K562 (cell line): ENCODE measurements at regions not wholly inside any gene's neighbourhood (a gene's known extent, or its start where the extent isn't known, plus 50 kb on each side); places are given as distances from the start of the nearest gene placed in this dataset.

Experiments
- ATAC-seq: fragments of 200-7000 bp; cut with Tn5 transposase; 3 replicates; pipeline ENCODE4 v1.9.1; 2020; ENCODE audit warnings: moderate library complexity
- BruUV-seq: library from RNA; stranded (reverse); fragments of 400-500 nt; replicated peaks from 2 replicates; lab custom pipeline; 2021; lab: Mats Ljungman, UMichigan
- CTCF ChIA-PET: fragments of 300-600 bp; formaldehyde crosslinking; extraction: SDS; loops from one replicate; lab custom pipeline; 2021; ENCODE audit warnings: low intra/inter-chr PET ratio; lab: Yijun Ruan, JAX
- POLR2A ChIA-PET: fragments of 300-600, 350-650 bp; sonication (Branson Sonifier 250); formaldehyde crosslinking; extraction: SDS; loops from one replicate; lab custom pipeline; 2021; ENCODE audit warnings: antibody characterized with exemption, inconsistent platforms; lab: Yijun Ruan, JAX
- DNase-seq, 4 experiments: peaks; one replicate each; pipeline versions ENCODE4 v3.0.0 to v3.0.0-alpha.2; 2011 to 2018; ENCODE audit warnings: low spot score in 3 of 4, mixed read lengths in 3 of 4; ENCODE audit errors: extremely low read depth in 1 of 4
- FAIRE-seq: peaks from 2 replicates; lab custom pipeline; 2011; peaks lifted over from hg19 to GRCh38; lab: Jason Lieb, UNC
- H2AFZ ChIP-seq: 2 replicates; pipeline ENCODE4 v1.6.0; 2011; ENCODE audit warnings: low read depth, low read length, control low read depth, inconsistent platforms
- H3K27ac ChIP-seq: fragments of 200-600 bp; 3 replicates; pipeline ENCODE4 v1.8.0; 2011; ENCODE audit warnings: low read depth, mild to moderate bottlenecking, control low read depth, inconsistent platforms, low read length, moderate library complexity, mixed read lengths; ENCODE audit errors: extremely low read depth
- H3K27me3 ChIP-seq, 2 experiments: fragments of 300-600 bp in 1 of 2; 2 replicates in 1 of 2; 3 replicates in 1 of 2; pipeline versions ENCODE4 v1.6.0 to v1.8.0; 2011; ENCODE audit warnings: inconsistent platforms in 2 of 2, low read length in 2 of 2, mild to moderate bottlenecking in 1 of 2, mixed read lengths in 1 of 2, moderate library complexity in 1 of 2; ENCODE audit not compliant: control insufficient read depth in 2 of 2, insufficient read depth in 2 of 2
- H3K36me3 ChIP-seq: fragments of 300-600 bp; 3 replicates; pipeline ENCODE4 v1.8.0; 2011; ENCODE audit warnings: mild to moderate bottlenecking, low read length, inconsistent platforms; ENCODE audit not compliant: control insufficient read depth, insufficient read depth
- H3K4me1 ChIP-seq, 2 experiments: fragments of 200-600 bp in 1 of 2; replicated peaks in 1 of 2; 2 replicates in 1 of 2; 3 replicates in 1 of 2; pipeline versions ENCODE4 v1.5.1 to v1.8.0; 2011; ENCODE audit warnings: inconsistent platforms in 2 of 2, low read length in 2 of 2, mild to moderate bottlenecking in 1 of 2, mixed read lengths in 1 of 2, moderate library complexity in 1 of 2; ENCODE audit not compliant: control insufficient read depth in 2 of 2, insufficient read depth in 2 of 2
- H3K4me2 ChIP-seq: 2 replicates; pipeline ENCODE4 v1.6.1; 2011; ENCODE audit warnings: low read length, control low read depth, inconsistent platforms, mixed read lengths; ENCODE audit not compliant: insufficient read depth
- H3K4me3 ChIP-seq: fragments of 200-600 bp; sonication (generic), shearing (Covaris generic); 2 replicates; pipeline ENCODE4 v1.5.1; 2016; ENCODE audit warnings: control low read depth, inconsistent platforms
- H3K79me2 ChIP-seq: fragments of 200-600 bp; 3 replicates; pipeline ENCODE4 v1.8.0; 2011; ENCODE audit warnings: low read length, inconsistent platforms; ENCODE audit not compliant: control insufficient read depth, insufficient read depth
- H3K9ac ChIP-seq, 2 experiments: 2 replicates each; pipeline versions ENCODE4 v1.6.0 to v1.6.1; 2011; ENCODE audit warnings: low read depth in 2 of 2, low read length in 2 of 2, control low read depth in 1 of 2, inconsistent platforms in 1 of 2, mild to moderate bottlenecking in 1 of 2, mixed read lengths in 1 of 2; ENCODE audit not compliant: insufficient read depth in 1 of 2
- H3K9me1 ChIP-seq: one replicate; pipeline ENCODE4 v1.6.0; 2011; ENCODE audit warnings: inconsistent platforms, mild to moderate bottlenecking, low read length, moderate library complexity; ENCODE audit not compliant: control insufficient read depth, insufficient read depth
- H3K9me3 ChIP-seq: replicated peaks from 2 replicates; pipeline ENCODE4 v1.5.1; 2011; ENCODE audit warnings: low read depth, low read length, inconsistent platforms; ENCODE audit not compliant: control insufficient read depth, insufficient read depth
- H4K20me1 ChIP-seq: replicated peaks from 2 replicates; pipeline ENCODE4 v1.6.1; 2011; ENCODE audit warnings: low read length, inconsistent platforms, mixed read lengths; ENCODE audit not compliant: control insufficient read depth, insufficient read depth
- CCNT2 ChIP-seq: IDR thresholded peaks from 2 replicates; pipeline ENCODE4 v1.6.1; 2011; ENCODE audit warnings: borderline replicate concordance, low read depth, mild to moderate bottlenecking, moderate library complexity, mixed read lengths, low read length; ENCODE audit not compliant: insufficient read length; ENCODE audit errors: extremely low read depth
- ETS2 ChIP-seq: IDR thresholded peaks from 2 replicates; pipeline ENCODE4 v1.6.1; 2016; ENCODE audit warnings: borderline replicate concordance, missing genetic modification characterization, mild to moderate bottlenecking, moderate library complexity, missing compliant biosample characterization; ENCODE audit not compliant: poor library complexity, severe bottlenecking
- GABPB1 ChIP-seq: sonication (generic); formaldehyde crosslinking; IDR thresholded peaks from 2 replicates; pipeline ENCODE4 v1.8.0; 2022; ENCODE audit warnings: mild to moderate bottlenecking, missing genetic modification reagents
- HNRNPUL1 ChIP-seq: fragments of 200-400 bp; formaldehyde crosslinking; IDR thresholded peaks from 2 replicates; pipeline ENCODE4 v1.6.1; 2017; ENCODE audit warnings: low read length
- MTA1 ChIP-seq: fragments of 450-650 bp; IDR thresholded peaks from 2 replicates; pipeline ENCODE4 v1.6.1; 2017; ENCODE audit warnings: borderline replicate concordance
- MYC ChIP-seq, 2 experiments: fragments of 250-450 bp in 1 of 2; sonication (Bioruptor Pico) in 1 of 2; IDR thresholded peaks; 2 replicates each; pipeline versions ENCODE4 v1.5.1 to v1.6.1; 2012 to 2021; ENCODE audit warnings: low read depth in 2 of 2, borderline replicate concordance in 1 of 2, improper control_type of control experiment in 1 of 2, low read length in 1 of 2, mild to moderate bottlenecking in 1 of 2, moderate library complexity in 1 of 2
- MYNN ChIP-seq, 2 experiments: sonication (generic); formaldehyde crosslinking in 1 of 2; IDR thresholded peaks; 2 replicates each; pipeline versions ENCODE4 v1.5.0 to v1.6.1; 2016 to 2020; ENCODE audit warnings: antibody characterized with exemption in 1 of 2, missing genetic modification reagents in 1 of 2
- NCOA6 ChIP-seq: fragments of 450-650 bp; IDR thresholded peaks from 2 replicates; pipeline ENCODE4 v1.6.1; 2017; ENCODE audit warnings: mild to moderate bottlenecking
- RBM14 ChIP-seq: fragments of 200-400 bp; formaldehyde crosslinking; IDR thresholded peaks from 2 replicates; pipeline ENCODE4 v1.6.1; 2018; ENCODE audit warnings: low read depth, mild to moderate bottlenecking, low read length, moderate library complexity, borderline replicate concordance; ENCODE audit not compliant: insufficient read depth
- RBM25 ChIP-seq: fragments of 200-400 bp; formaldehyde crosslinking; IDR thresholded peaks from 2 replicates; pipeline ENCODE4 v1.6.1; 2018; ENCODE audit warnings: low read length, low read depth, moderate library complexity; ENCODE audit not compliant: severe bottlenecking
- SNRNP70 ChIP-seq: fragments of 200-400 bp; formaldehyde crosslinking; optimal IDR thresholded peaks from 2 replicates; pipeline ENCODE3; 2017; ENCODE audit warnings: low read depth, low read length
- TCF7 ChIP-seq: sonication (generic); IDR thresholded peaks from 2 replicates; pipeline ENCODE4 v1.6.1; 2016; ENCODE audit warnings: antibody characterized with exemption, borderline replicate concordance
- TCF7L2 ChIP-seq: fragments of 150-350 bp; IDR thresholded peaks from 2 replicates; pipeline ENCODE4 v1.6.1; 2016; ENCODE audit warnings: low read depth, mild to moderate bottlenecking, low read length, moderate library complexity
- TGIF2 ChIP-seq: sonication (generic); formaldehyde crosslinking; IDR thresholded peaks from 2 replicates; pipeline ENCODE4 v1.8.1; 2022; ENCODE audit warnings: mild to moderate bottlenecking, missing genetic modification reagents, moderate library complexity
- ZKSCAN1 ChIP-seq: fragments of 150-350 bp; IDR thresholded peaks from 2 replicates; pipeline ENCODE4 v1.6.1; 2016; ENCODE audit warnings: low read depth, low read length
- ZNF282 ChIP-seq: sonication (generic); formaldehyde crosslinking; IDR thresholded peaks from 2 replicates; pipeline ENCODE4 v1.8.1; 2023; ENCODE audit warnings: missing genetic modification reagents
- ZNF583 ChIP-seq: fragments of 250-450 bp; sonication (Bioruptor Pico); IDR thresholded peaks from 2 replicates; pipeline ENCODE4 v1.4.0; 2020
- in situ Hi-C: fragments of 300-500 bp; cut with MboI; formaldehyde crosslinking; loops from 4 replicates; pipeline ENCODE4 v1.15.0; 2018; ENCODE audit warnings: inconsistent platforms, mixed read lengths
- intact Hi-C: fragments of 100-400 bp; cut with micrococcal nuclease; formaldehyde crosslinking; loops from 2 replicates; pipeline ENCODE4 v1.14.2; 2022
- TF ChIP-seq, protein P1 (sequence below): fragments of 250-450 bp; sonication (Bioruptor Pico); IDR thresholded peaks from 2 replicates; pipeline ENCODE4 v1.8.0; 2021; ENCODE audit warnings: mild to moderate bottlenecking, moderate library complexity
- TF ChIP-seq, protein P2 (sequence below): sonication (generic); formaldehyde crosslinking; IDR thresholded peaks from 2 replicates; pipeline ENCODE4 v1.4.0; 2020; ENCODE audit warnings: mild to moderate bottlenecking, missing genetic modification reagents

DNA sequence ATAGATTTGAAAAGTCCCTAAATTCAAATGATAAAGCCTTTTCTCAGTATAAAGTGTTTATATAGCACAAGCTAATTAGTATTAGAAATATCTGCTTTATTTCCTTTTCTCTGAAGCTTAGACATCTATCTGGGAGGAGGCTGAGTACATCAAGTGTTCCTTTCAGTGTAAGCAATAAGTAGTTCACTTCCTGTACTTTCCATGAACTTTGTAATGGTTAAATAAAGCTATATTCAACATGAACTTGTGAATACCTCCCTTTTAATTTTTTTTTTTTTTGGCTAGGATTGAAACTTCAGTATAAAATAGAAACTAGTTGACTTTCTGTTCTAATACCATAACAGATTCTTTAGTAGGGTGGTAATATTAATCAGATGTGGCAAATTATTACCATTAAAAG, 190.9 kb downstream of the CENPW start:
- POLR2A ChIA-PET = no interaction called here
- no peaks in the 10 kb centered on the region for H3K79me2 ChIP-seq
- no TSS peak for BruUV-seq
- FAIRE-seq = no peak
- no peak overlapping the region for H3K9ac ChIP-seq
- H3K4me2 ChIP-seq = no peak overlapping the region
- no peaks in the 10 kb centered on the region for H3K9me1 ChIP-seq
- in situ Hi-C loops (no loop called here), intact Hi-C loops (no loop called here)
- no peak overlapping the region for H3K27ac ChIP-seq
- CTCF ChIA-PET = no interaction called here
- H2AFZ ChIP-seq = no peak overlapping the region
- H3K9me3 ChIP-seq = no peaks in the 10 kb centered on the region
- no peaks in the 10 kb centered on the region for H3K4me1 ChIP-seq
- no peak for TF ChIP-seq ZKSCAN1
- TF ChIP-seq ZNF282 (CRISPR knock-in tag) = no peak
- TF ChIP-seq MTA1 = no peak
- no peak for TF ChIP-seq RBM25
- TF ChIP-seq GABPB1 = no peak
- no peak for TF ChIP-seq ETS2 (tag)
- no peak for TF ChIP-seq RBM14
- TF ChIP-seq TCF7 = no peak
- no peak for TF ChIP-seq SNRNP70
- TF ChIP-seq ZNF583 (CRISPR knock-in tag) = no peak
- no peak for TF ChIP-seq CCNT2
- no peak for TF ChIP-seq TCF7L2
- TF ChIP-seq TGIF2 (CRISPR knock-in tag) = no peak
- no peak for TF ChIP-seq NCOA6
- TF ChIP-seq MYNN (IDR thresholded peaks at IDR 0.05) = no peak
- no peak for TF ChIP-seq MYNN (CRISPR knock-in tag; IDR thresholded peaks at IDR 0.05)
- no peak for TF ChIP-seq MYC (IDR thresholded peaks at IDR 0.05; ENCODE audit: low read depth, low read length)
- TF ChIP-seq MYC (CRISPR knock-in tag; IDR thresholded peaks at IDR 0.05; ENCODE audit: borderline replicate concordance, low read depth) = no peak
- no peak for TF ChIP-seq HNRNPUL1
- TF ChIP-seq, protein P1, sequence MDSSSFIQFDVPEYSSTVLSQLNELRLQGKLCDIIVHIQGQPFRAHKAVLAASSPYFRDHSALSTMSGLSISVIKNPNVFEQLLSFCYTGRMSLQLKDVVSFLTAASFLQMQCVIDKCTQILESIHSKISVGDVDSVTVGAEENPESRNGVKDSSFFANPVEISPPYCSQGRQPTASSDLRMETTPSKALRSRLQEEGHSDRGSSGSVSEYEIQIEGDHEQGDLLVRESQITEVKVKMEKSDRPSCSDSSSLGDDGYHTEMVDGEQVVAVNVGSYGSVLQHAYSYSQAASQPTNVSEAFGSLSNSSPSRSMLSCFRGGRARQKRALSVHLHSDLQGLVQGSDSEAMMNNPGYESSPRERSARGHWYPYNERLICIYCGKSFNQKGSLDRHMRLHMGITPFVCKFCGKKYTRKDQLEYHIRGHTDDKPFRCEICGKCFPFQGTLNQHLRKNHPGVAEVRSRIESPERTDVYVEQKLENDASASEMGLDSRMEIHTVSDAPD (CRISPR knock-in tag) = no peak
- TF ChIP-seq, protein P2, sequence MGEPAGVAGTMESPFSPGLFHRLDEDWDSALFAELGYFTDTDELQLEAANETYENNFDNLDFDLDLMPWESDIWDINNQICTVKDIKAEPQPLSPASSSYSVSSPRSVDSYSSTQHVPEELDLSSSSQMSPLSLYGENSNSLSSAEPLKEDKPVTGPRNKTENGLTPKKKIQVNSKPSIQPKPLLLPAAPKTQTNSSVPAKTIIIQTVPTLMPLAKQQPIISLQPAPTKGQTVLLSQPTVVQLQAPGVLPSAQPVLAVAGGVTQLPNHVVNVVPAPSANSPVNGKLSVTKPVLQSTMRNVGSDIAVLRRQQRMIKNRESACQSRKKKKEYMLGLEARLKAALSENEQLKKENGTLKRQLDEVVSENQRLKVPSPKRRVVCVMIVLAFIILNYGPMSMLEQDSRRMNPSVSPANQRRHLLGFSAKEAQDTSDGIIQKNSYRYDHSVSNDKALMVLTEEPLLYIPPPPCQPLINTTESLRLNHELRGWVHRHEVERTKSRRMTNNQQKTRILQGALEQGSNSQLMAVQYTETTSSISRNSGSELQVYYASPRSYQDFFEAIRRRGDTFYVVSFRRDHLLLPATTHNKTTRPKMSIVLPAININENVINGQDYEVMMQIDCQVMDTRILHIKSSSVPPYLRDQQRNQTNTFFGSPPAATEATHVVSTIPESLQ (CRISPR knock-in tag) = no peak
- no peaks in the 10 kb centered on the region for H3K27me3 ChIP-seq
- no peaks in the 10 kb centered on the region for H3K36me3 ChIP-seq
- DNase-seq = no peak
- H3K4me3 ChIP-seq = no peak overlapping the region
- no peak for ATAC-seq
- no peaks in the 10 kb centered on the region for H4K20me1 ChIP-seq
